GM12878 (cell line): ENCODE measurements at regions not wholly inside any gene's neighbourhood (a gene's known extent, or its start where the extent isn't known, plus 50 kb on each side); places are given as distances from the start of the nearest gene placed in this dataset.

Source experiments
- ATAC-seq: fragments of 200-7000 bp; cut with Tn5 transposase; 3 replicates; pipeline ENCODE4 v1.9.1; 2020; ENCODE audit warnings: mild to moderate bottlenecking, moderate library complexity
- BruUV-seq: library from RNA; stranded (reverse); fragments of 400-500 nt; replicated peaks from 2 replicates; lab custom pipeline; 2021; lab: Mats Ljungman, UMichigan
- CTCF ChIA-PET: fragments of 300-600 bp; sonication (Branson Sonifier 250); formaldehyde crosslinking; extraction: SDS; loops from one replicate; lab custom pipeline; 2021; ENCODE audit warnings: inconsistent platforms; lab: Yijun Ruan, JAX
- POLR2A ChIA-PET: fragments of 350-600 bp; formaldehyde crosslinking; extraction: SDS; loops from one replicate; lab custom pipeline; 2021; ENCODE audit warnings: inconsistent platforms; lab: Charles Lee
- RAD21 ChIA-PET: fragments of 300-600 bp; sonication (Branson Sonifier 250); formaldehyde crosslinking; loops from one replicate; lab custom pipeline; 2023; ENCODE audit warnings: antibody characterized with exemption; ENCODE audit not compliant: unreplicated experiment; lab: Charles Lee
- SMC1A ChIA-PET: fragments of 300-600 bp; sonication (Branson Sonifier 250); formaldehyde crosslinking; loops from one replicate; lab custom pipeline; 2023; ENCODE audit not compliant: unreplicated experiment, uncharacterized antibody; lab: Charles Lee
- DNase-seq: peaks from one replicate; pipeline ENCODE4 v3.0.0-alpha.2; 2011; ENCODE audit warnings: low read depth, low spot score
- FAIRE-seq: peaks from 3 replicates; lab custom pipeline; 2011; peaks lifted over from hg19 to GRCh38; lab: Jason Lieb, UNC
- H2AFZ ChIP-seq: 2 replicates; pipeline ENCODE4 v1.6.0; 2011; ENCODE audit warnings: low read depth, low read length, control low read depth; ENCODE audit not compliant: control insufficient read depth
- H3K27ac ChIP-seq: 2 replicates; pipeline ENCODE4 v1.5.1; 2011; ENCODE audit warnings: control low read depth; ENCODE audit not compliant: control insufficient read depth, insufficient read depth
- H3K27me3 ChIP-seq, 2 experiments: replicated peaks in 1 of 2; 2 replicates each; pipeline versions ENCODE4 v1.6.0 to v1.6.1; 2011; ENCODE audit warnings: low read length in 1 of 2; ENCODE audit not compliant: control insufficient read depth in 2 of 2, insufficient read depth in 2 of 2
- H3K36me3 ChIP-seq, 2 experiments: 2 replicates each; pipeline ENCODE4 v1.5.1; 2011; ENCODE audit warnings: low read length in 1 of 2; ENCODE audit not compliant: control insufficient read depth in 2 of 2, insufficient read depth in 2 of 2
- H3K4me1 ChIP-seq: 2 replicates; pipeline ENCODE4 v1.6.1; 2011; ENCODE audit warnings: mild to moderate bottlenecking, low read length, moderate library complexity, mixed read lengths; ENCODE audit not compliant: control insufficient read depth, insufficient read depth
- H3K4me2 ChIP-seq: 2 replicates; pipeline ENCODE4 v1.6.0; 2011; ENCODE audit warnings: control low read depth; ENCODE audit not compliant: control insufficient read depth, insufficient read depth
- H3K4me3 ChIP-seq: fragments of 200-600 bp; sonication (generic); 2 replicates; pipeline ENCODE4 v1.5.1; 2016
- H3K79me2 ChIP-seq: 2 replicates; pipeline ENCODE4 v1.6.0; 2011; ENCODE audit warnings: low read length; ENCODE audit not compliant: control insufficient read depth, insufficient read depth
- H3K9ac ChIP-seq: 2 replicates; pipeline ENCODE4 v1.8.0; 2011; ENCODE audit warnings: low read length, control low read depth, mixed read lengths; ENCODE audit not compliant: control insufficient read depth, insufficient read depth
- H3K9me3 ChIP-seq: replicated peaks from 3 replicates; pipeline ENCODE4 v1.5.1; 2011; ENCODE audit warnings: mild to moderate bottlenecking, low read length; ENCODE audit not compliant: control insufficient read depth, insufficient read depth
- H4K20me1 ChIP-seq: 2 replicates; pipeline ENCODE4 v1.6.0; 2011; ENCODE audit not compliant: control insufficient read depth, insufficient read depth
- ATF2 ChIP-seq: IDR thresholded peaks from 2 replicates; pipeline ENCODE4 v1.6.1; 2012; ENCODE audit warnings: low read length, inconsistent platforms
- GATAD2B ChIP-seq: fragments of 450-650 bp; conservative IDR thresholded peaks from 2 replicates; pipeline ENCODE4 v1.6.1; 2017; ENCODE audit warnings: low read depth, mild to moderate bottlenecking, moderate library complexity
- MYB ChIP-seq: fragments of 150-350 bp; IDR thresholded peaks from 2 replicates; pipeline ENCODE4 v1.6.1; 2014; ENCODE audit warnings: mild to moderate bottlenecking, low read depth, low read length, borderline replicate concordance
- NFYA ChIP-seq: IDR thresholded peaks from 2 replicates; pipeline ENCODE4 v1.6.1; 2011; ENCODE audit warnings: low read depth, mild to moderate bottlenecking, low read length, improper control_type of control experiment, borderline replicate concordance
- STAT1 ChIP-seq: fragments of 450-650 bp; conservative IDR thresholded peaks from 2 replicates; pipeline ENCODE4 v1.6.1; 2014; ENCODE audit warnings: antibody characterized with exemption, mild to moderate bottlenecking
- TAF1 ChIP-seq: IDR thresholded peaks from 2 replicates; pipeline ENCODE4 v1.6.1; 2011; ENCODE audit warnings: mild to moderate bottlenecking, low read depth, low read length, borderline replicate concordance
- ZNF207 ChIP-seq: fragments of 450-650 bp; IDR thresholded peaks from 2 replicates; pipeline ENCODE4 v1.6.1; 2014; ENCODE audit warnings: antibody characterized with exemption, mild to moderate bottlenecking, borderline replicate concordance
- ZNF592 ChIP-seq: fragments of 450-650 bp; IDR thresholded peaks from 2 replicates; pipeline ENCODE4 v1.6.1; 2017; ENCODE audit warnings: mild to moderate bottlenecking, moderate library complexity
- WGBS: methylation state at CpG from one replicate; pipeline ENCODE4 v1.1.6; 2016; ENCODE audit warnings: low lambda C conversion rate; ENCODE audit not compliant: insufficient replicate concordance, insufficient coverage; ENCODE audit errors: missing lambda C conversion rate; 5-methylcytosine and 5-hydroxymethylcytosine counted together
- in situ Hi-C: fragments of 300-500 bp; cut with MboI; formaldehyde crosslinking; loops from 9 replicates; pipeline ENCODE4 v1.14.3; 2018; ENCODE audit warnings: mixed read lengths
- intact Hi-C: fragments of 100-400 bp; cut with micrococcal nuclease; formaldehyde crosslinking; loops from one replicate; pipeline ENCODE4 v1.14.2; 2022; ENCODE audit not compliant: unreplicated experiment

GRCh38 chr16:79429381-79430190 lies 171.0 kb downstream of the MAF start:
- FAIRE-seq (no peak), ATAC-seq (no peak), DNase-seq (no peak)
- H3K9ac ChIP-seq, result no peak overlapping the region
- H3K27ac ChIP-seq, result no peak overlapping the region
- in situ Hi-C loops, result no loop called here
- BruUV-seq, result no TSS peak
- no peak overlapping the region for H3K4me2 ChIP-seq
- 52% methylated on average over 16 of the region's 16 CpGs for WGBS
- no peaks in the 10 kb centered on the region for H4K20me1 ChIP-seq
- H2AFZ ChIP-seq, result no peak overlapping the region
- ChIA-PET POLR2A (no interaction called here), SMC1A (no interaction called here), CTCF (no interaction called here), RAD21 (no interaction called here)
- intact Hi-C loops, result no loop called here
- H3K36me3 ChIP-seq, result no peaks in the 10 kb centered on the region
- H3K4me3 ChIP-seq, result no peak overlapping the region
- H3K9me3 ChIP-seq, result no peaks in the 10 kb centered on the region
- no peaks in the 10 kb centered on the region for H3K79me2 ChIP-seq
- TF ChIP-seq MYB (no peak), TAF1 (no peak), GATAD2B (no peak), ATF2 (no peak), ZNF207 (no peak), NFYA (no peak), ZNF592 (no peak), STAT1 (no peak)
- H3K4me1 ChIP-seq, result no peaks in the 10 kb centered on the region
- no peaks in the 10 kb centered on the region; a peak in 1 of 4 replicates for H3K27me3 ChIP-seq
